HG02885 (cell line): ENCODE measurements at regions not wholly inside any gene's neighbourhood (a gene's known extent, or its start where the extent isn't known, plus 50 kb on each side); places are given as distances from the start of the nearest gene placed in this dataset.
"Not testable (repeated sequence)": the region's sequence is repeated elsewhere in the genome, so short reads cannot be mapped to it uniquely, and the experiment has no call there.

Source experiments
- ATAC-seq: cut with Tn5 transposase; IDR thresholded peaks from one replicate; pipeline ENCODE4 v1.9.1; 2021; ENCODE audit warnings: mild to moderate bottlenecking; ENCODE audit not compliant: unreplicated experiment, poor library complexity

- not testable (repeated sequence) for ATAC-seq
Observed at GRCh38 chr1:143905214-143906179, 66.3 kb downstream of the FAM72C start.

- ATAC-seq: not testable (repeated sequence)
Observed at GRCh38 chr1:143904622-143904979, 67.2 kb downstream of the FAM72C start.

- ATAC-seq: not testable (repeated sequence)
Observed at GRCh38 chr1:143903899-143904621, 67.7 kb downstream of the FAM72C start.

- ATAC-seq: not testable (repeated sequence)
Observed at GRCh38 chr1:143896377-143896776, 75.4 kb downstream of the FAM72C start.

- ATAC-seq: peak; percentile 94
Observed at GRCh38 chr1:143884932-143885574, 86.7 kb downstream of the FAM72C start.

GRCh38 chr1:143884532-143884931 is 87.3 kb downstream of the FAM72C start:
- ATAC-seq: peak; percentile 88

GRCh38 chr1:143879757-143880536 is 91.8 kb downstream of the FAM72C start:
- not testable (repeated sequence) for ATAC-seq

- ATAC-seq: not testable (repeated sequence)
Observed at GRCh38 chr1:143875947-143876346, 95.8 kb downstream of the FAM72C start.

- not testable (repeated sequence) for ATAC-seq
Observed at GRCh38 chr1:143874625-143875024, 97.2 kb downstream of the FAM72C start.

GRCh38 chr1:143873650-143874049 is 98.1 kb downstream of the FAM72C start:
- not testable (repeated sequence) for ATAC-seq

GRCh38 chr1:143870388-143870787 is 101.4 kb downstream of the FAM72C start:
- ATAC-seq: not testable (repeated sequence)

GRCh38 chr1:143867590-143868220 is 104.1 kb downstream of the FAM72C start:
- ATAC-seq: not testable (repeated sequence)

- ATAC-seq: peak; percentile 95
Observed at GRCh38 chr1:143863901-143864520, 107.8 kb downstream of the FAM72C start.

GRCh38 chr1:143862722-143863121 is 109.1 kb downstream of the FAM72C start:
- ATAC-seq: not testable (repeated sequence)

- not testable (repeated sequence) for ATAC-seq
Observed at GRCh38 chr1:143861306-143861705, 110.5 kb downstream of the FAM72C start.

GRCh38 chr1:143855867-143856266 is 115.9 kb downstream of the FAM72C start:
- ATAC-seq: not testable (repeated sequence)

GRCh38 chr1:143854069-143854468 is 117.7 kb downstream of the FAM72C start:
- not testable (repeated sequence) for ATAC-seq

- ATAC-seq: not testable (repeated sequence)
Observed at GRCh38 chr1:143850637-143851036, 121.1 kb downstream of the FAM72C start.

GRCh38 chr1:143848859-143849258 is 122.9 kb downstream of the FAM72C start:
- not testable (repeated sequence) for ATAC-seq
